ENCODE measurements at regions not wholly inside any gene's neighbourhood (a gene's known extent, or its start where the extent isn't known, plus 50 kb on each side); places are given as distances from the start of the nearest gene placed in this dataset.
A peak's percentile ranks its signal among the peaks of the same experiment; 100 is the strongest.

GRCh38 chr16:31711344-31711845 lies 162.2 kb upstream of the ZNF267 start:
- peaks cover 42% of the 10 kb centered on the region for H3K36me3 ChIP-seq (ENCODE audit: insufficient read depth, low read length)
- POLR2A ChIA-PET, result interaction anchor here (0.7 to 1.0 kb wide), 2 partner anchors 158 to 181 kb away, joined by 3 read pairs; no protein-coding TSS in a partner anchor
- H2AFZ ChIP-seq (ENCODE audit: low read length), result no peak overlapping the region
- 0 out of 2 replicates have a peak, but pooled peaks cover 8% of the 10 kb centered on the region for H4K20me1 ChIP-seq (ENCODE audit: insufficient read depth, low read length)
- BruUV-seq (replicated peaks), result no TSS peak
- DNase-seq (ENCODE audit: low spot score), result no peak
- intact Hi-C loops (cut with micrococcal nuclease; ENCODE audit: unreplicated experiment), result no loop called here
- H3K9me3 ChIP-seq (ENCODE audit: low read length), result no peaks in the 10 kb centered on the region
- no peak overlapping the region for H3K27ac ChIP-seq (ENCODE audit: low read depth, low read length, poor library complexity, severe bottlenecking)
- peaks cover 16% of the 10 kb centered on the region; the same call in 1 of the 2 replicates for H3K79me2 ChIP-seq (ENCODE audit: insufficient read depth, low read depth, low read length)
- no peak overlapping the region for H3K4me2 ChIP-seq (ENCODE audit: low read length)
- TF ChIP-seq, protein P1, sequence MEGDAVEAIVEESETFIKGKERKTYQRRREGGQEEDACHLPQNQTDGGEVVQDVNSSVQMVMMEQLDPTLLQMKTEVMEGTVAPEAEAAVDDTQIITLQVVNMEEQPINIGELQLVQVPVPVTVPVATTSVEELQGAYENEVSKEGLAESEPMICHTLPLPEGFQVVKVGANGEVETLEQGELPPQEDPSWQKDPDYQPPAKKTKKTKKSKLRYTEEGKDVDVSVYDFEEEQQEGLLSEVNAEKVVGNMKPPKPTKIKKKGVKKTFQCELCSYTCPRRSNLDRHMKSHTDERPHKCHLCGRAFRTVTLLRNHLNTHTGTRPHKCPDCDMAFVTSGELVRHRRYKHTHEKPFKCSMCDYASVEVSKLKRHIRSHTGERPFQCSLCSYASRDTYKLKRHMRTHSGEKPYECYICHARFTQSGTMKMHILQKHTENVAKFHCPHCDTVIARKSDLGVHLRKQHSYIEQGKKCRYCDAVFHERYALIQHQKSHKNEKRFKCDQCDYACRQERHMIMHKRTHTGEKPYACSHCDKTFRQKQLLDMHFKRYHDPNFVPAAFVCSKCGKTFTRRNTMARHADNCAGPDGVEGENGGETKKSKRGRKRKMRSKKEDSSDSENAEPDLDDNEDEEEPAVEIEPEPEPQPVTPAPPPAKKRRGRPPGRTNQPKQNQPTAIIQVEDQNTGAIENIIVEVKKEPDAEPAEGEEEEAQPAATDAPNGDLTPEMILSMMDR (conservative IDR thresholded peaks at IDR 0.05; ENCODE audit: low read length), result peak; percentile 52
- TF ChIP-seq EZH2phosphoT487 (IDR thresholded peaks at IDR 0.05; ENCODE audit: borderline replicate concordance, low read depth, low read length), result no peak
- peaks cover 24% of the 10 kb centered on the region for H3K4me1 ChIP-seq (ENCODE audit: insufficient read depth, low read length, poor library complexity, severe bottlenecking)
- H3K4me3 ChIP-seq (ENCODE audit: low read depth, low read length, poor library complexity, severe bottlenecking), result no peak overlapping the region
- CTCF ChIA-PET (ENCODE audit: unreplicated experiment), result no interaction called here
- H3K9me2 ChIP-seq (ENCODE audit: insufficient read depth, low read length), result no peaks in the 10 kb centered on the region

- no TSS peak for BruUV-seq (replicated peaks)
- Histone ChIP-seq H3K79me2 (ENCODE audit: insufficient read depth, low read depth, low read length) (peaks cover 19% of the 10 kb centered on the region; the same call in 1 of the 2 replicates), H2AFZ (ENCODE audit: low read length) (no peak overlapping the region), H3K9me2 (ENCODE audit: insufficient read depth, low read length) (no peaks in the 10 kb centered on the region), H3K27ac (ENCODE audit: low read depth, low read length, poor library complexity, severe bottlenecking) (no peak overlapping the region), H3K4me2 (ENCODE audit: low read length) (no peak overlapping the region), H3K9me3 (ENCODE audit: low read length) (no peaks in the 10 kb centered on the region), H3K4me1 (ENCODE audit: insufficient read depth, low read length, poor library complexity, severe bottlenecking) (peaks cover 24% of the 10 kb centered on the region), H3K4me3 (ENCODE audit: low read depth, low read length, poor library complexity, severe bottlenecking) (no peak overlapping the region), H3K36me3 (ENCODE audit: insufficient read depth, low read length) (peaks cover 39% of the 10 kb centered on the region), H4K20me1 (ENCODE audit: insufficient read depth, low read length) (0 out of 2 replicates have a peak, but pooled peaks cover 8% of the 10 kb centered on the region)
- no peak for TF ChIP-seq EZH2phosphoT487 (IDR thresholded peaks at IDR 0.05; ENCODE audit: borderline replicate concordance, low read depth, low read length)
- TF ChIP-seq, protein P1 (conservative IDR thresholded peaks at IDR 0.05; ENCODE audit: low read length), result no peak
- intact Hi-C loops (cut with micrococcal nuclease; ENCODE audit: unreplicated experiment), result no loop called here
- CTCF ChIA-PET (ENCODE audit: unreplicated experiment), result interaction anchor here (1.3 kb wide), 1 partner anchor 16 kb away, joined by 3 read pairs; no protein-coding TSS in a partner anchor
- no peak for DNase-seq (ENCODE audit: low spot score)
- POLR2A ChIA-PET, result interaction anchor here (0.7 to 1.7 kb wide), 5 partner anchors 8 to 252 kb away, joined by 3 to 6 read pairs (median 4); partner anchors contain the start of genes ARMC5 and ZNF267
Observed at GRCh38 chr16:31712064-31712540, 161.5 kb upstream of the ZNF267 start.
